DND-41 (cell line): ENCODE measurements at regions not wholly inside any gene's neighbourhood (a gene's known extent, or its start where the extent isn't known, plus 50 kb on each side); places are given as distances from the start of the nearest gene placed in this dataset.

Source experiments
- ATAC-seq: fragments of 200-7000 bp; cut with Tn5 transposase; 3 replicates; pipeline ENCODE4 v1.9.1; 2021; ENCODE audit warnings: low read depth; ENCODE audit not compliant: insufficient read depth
- DNase-seq: peaks from one replicate; pipeline ENCODE4 v3.0.0-alpha.2; 2020
- H2AFZ ChIP-seq: 2 replicates; pipeline ENCODE4 v1.6.0; 2012; ENCODE audit warnings: low read depth, low read length
- H3K27ac ChIP-seq: 2 replicates; pipeline ENCODE4 v1.5.1; 2012; ENCODE audit warnings: low read length, inconsistent platforms
- H3K27me3 ChIP-seq: fragments of 200-600 bp; sonication (generic); 2 replicates; pipeline ENCODE4 v1.6.0; 2012; ENCODE audit warnings: low read length, mild to moderate bottlenecking, inconsistent platforms; ENCODE audit not compliant: insufficient read depth, poor library complexity
- H3K36me3 ChIP-seq: 2 replicates; pipeline ENCODE4 v1.5.1; 2012; ENCODE audit warnings: low read length, inconsistent platforms; ENCODE audit not compliant: insufficient read depth
- H3K4me1 ChIP-seq: 2 replicates; pipeline ENCODE4 v1.5.1; 2012; ENCODE audit warnings: mild to moderate bottlenecking, low read length; ENCODE audit not compliant: insufficient read depth
- H3K4me2 ChIP-seq: 2 replicates; pipeline ENCODE4 v1.6.0; 2012; ENCODE audit warnings: mild to moderate bottlenecking, moderate library complexity, low read length, inconsistent platforms; ENCODE audit not compliant: insufficient read depth
- H3K4me3 ChIP-seq, 2 experiments: fragments of 200-600 bp in 1 of 2; shearing (Covaris generic) in 1 of 2; 2 replicates each; pipeline ENCODE4 v1.5.1; 2012 to 2016; ENCODE audit warnings: inconsistent platforms in 2 of 2, low read length in 2 of 2, mild to moderate bottlenecking in 2 of 2, low read depth in 1 of 2, moderate library complexity in 1 of 2
- H3K79me2 ChIP-seq: 2 replicates; pipeline ENCODE4 v1.6.0; 2012; ENCODE audit warnings: low read length, inconsistent platforms; ENCODE audit not compliant: insufficient read depth
- H3K9ac ChIP-seq: 2 replicates; pipeline ENCODE4 v1.6.0; 2012; ENCODE audit warnings: low read depth, mild to moderate bottlenecking, inconsistent platforms, low read length, moderate library complexity
- H3K9me3 ChIP-seq: 2 replicates; pipeline ENCODE4 v1.5.1; 2012; ENCODE audit warnings: low read length, moderate library complexity, mild to moderate bottlenecking, inconsistent platforms; ENCODE audit not compliant: insufficient read depth, severe bottlenecking
- H4K20me1 ChIP-seq: 2 replicates; pipeline ENCODE4 v1.6.0; 2012; ENCODE audit warnings: low read length; ENCODE audit not compliant: insufficient read depth
- EZH2 ChIP-seq: IDR thresholded peaks from 3 replicates; pipeline ENCODE4 v1.6.1; 2012; ENCODE audit warnings: borderline replicate concordance, low read depth, mild to moderate bottlenecking, moderate library complexity, low read length, inconsistent platforms; ENCODE audit not compliant: severe bottlenecking
- TF ChIP-seq, protein P1 (sequence below): IDR thresholded peaks from 2 replicates; pipeline ENCODE4 v1.5.1; 2012; ENCODE audit warnings: borderline replicate concordance, low read length, moderate library complexity, mild to moderate bottlenecking; ENCODE audit not compliant: poor library complexity, severe bottlenecking; ENCODE audit errors: extremely low read depth

DNA sequence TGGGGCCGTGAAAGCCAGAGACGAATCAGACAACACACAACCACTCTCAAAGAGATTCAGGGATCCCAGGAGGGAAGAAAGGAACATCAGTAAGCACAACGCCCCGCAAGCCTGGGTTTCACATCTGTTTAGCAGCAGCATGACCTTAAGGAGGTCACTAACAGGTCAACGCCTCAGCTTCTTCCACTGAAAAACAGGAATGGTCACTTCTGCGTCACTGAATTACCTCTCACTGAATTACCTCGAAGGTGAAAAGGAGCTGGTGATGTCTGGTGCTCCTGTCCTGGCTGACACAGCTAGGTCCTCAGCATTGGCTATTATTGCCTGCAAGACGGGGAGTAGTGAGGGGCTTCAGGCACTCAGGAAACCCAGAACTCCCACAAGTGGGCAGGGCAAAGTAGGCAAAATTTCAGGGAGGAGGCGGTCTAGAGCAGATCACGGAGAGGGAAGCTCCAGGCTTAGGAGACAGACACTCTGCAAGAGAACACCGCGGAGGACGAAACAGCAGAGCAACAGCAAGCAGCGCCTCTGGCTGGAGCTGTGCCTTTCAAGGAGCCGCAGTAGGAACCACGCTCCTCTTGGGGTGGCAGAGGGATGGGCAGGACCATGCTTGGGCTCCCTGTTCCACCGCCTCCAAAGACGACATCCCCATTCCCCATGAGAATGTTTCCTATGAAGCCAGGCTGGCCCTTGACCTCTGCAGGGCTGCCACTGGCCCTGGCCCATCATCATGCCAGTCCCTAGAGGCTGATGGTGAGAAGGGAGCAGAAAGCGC is 108.4 kb downstream of the SINHCAF start:
- Histone ChIP-seq H3K27ac (no peak overlapping the region), H3K79me2 (no peaks in the 10 kb centered on the region), H3K9me3 (no peaks in the 10 kb centered on the region), H3K27me3 (peaks cover 5% of the 10 kb centered on the region), H2AFZ (no peak overlapping the region), H3K9ac (no peak overlapping the region), H3K4me3 (no peak overlapping the region), H3K36me3 (no peaks in the 10 kb centered on the region), H3K4me1 (no peaks in the 10 kb centered on the region), H4K20me1 (no peaks in the 10 kb centered on the region), H3K4me2 (no peak overlapping the region)
- DNase-seq (no peak), ATAC-seq (no peak)
- no peak for TF ChIP-seq EZH2
- TF ChIP-seq, protein P1, sequence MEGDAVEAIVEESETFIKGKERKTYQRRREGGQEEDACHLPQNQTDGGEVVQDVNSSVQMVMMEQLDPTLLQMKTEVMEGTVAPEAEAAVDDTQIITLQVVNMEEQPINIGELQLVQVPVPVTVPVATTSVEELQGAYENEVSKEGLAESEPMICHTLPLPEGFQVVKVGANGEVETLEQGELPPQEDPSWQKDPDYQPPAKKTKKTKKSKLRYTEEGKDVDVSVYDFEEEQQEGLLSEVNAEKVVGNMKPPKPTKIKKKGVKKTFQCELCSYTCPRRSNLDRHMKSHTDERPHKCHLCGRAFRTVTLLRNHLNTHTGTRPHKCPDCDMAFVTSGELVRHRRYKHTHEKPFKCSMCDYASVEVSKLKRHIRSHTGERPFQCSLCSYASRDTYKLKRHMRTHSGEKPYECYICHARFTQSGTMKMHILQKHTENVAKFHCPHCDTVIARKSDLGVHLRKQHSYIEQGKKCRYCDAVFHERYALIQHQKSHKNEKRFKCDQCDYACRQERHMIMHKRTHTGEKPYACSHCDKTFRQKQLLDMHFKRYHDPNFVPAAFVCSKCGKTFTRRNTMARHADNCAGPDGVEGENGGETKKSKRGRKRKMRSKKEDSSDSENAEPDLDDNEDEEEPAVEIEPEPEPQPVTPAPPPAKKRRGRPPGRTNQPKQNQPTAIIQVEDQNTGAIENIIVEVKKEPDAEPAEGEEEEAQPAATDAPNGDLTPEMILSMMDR: no peak

DNA sequence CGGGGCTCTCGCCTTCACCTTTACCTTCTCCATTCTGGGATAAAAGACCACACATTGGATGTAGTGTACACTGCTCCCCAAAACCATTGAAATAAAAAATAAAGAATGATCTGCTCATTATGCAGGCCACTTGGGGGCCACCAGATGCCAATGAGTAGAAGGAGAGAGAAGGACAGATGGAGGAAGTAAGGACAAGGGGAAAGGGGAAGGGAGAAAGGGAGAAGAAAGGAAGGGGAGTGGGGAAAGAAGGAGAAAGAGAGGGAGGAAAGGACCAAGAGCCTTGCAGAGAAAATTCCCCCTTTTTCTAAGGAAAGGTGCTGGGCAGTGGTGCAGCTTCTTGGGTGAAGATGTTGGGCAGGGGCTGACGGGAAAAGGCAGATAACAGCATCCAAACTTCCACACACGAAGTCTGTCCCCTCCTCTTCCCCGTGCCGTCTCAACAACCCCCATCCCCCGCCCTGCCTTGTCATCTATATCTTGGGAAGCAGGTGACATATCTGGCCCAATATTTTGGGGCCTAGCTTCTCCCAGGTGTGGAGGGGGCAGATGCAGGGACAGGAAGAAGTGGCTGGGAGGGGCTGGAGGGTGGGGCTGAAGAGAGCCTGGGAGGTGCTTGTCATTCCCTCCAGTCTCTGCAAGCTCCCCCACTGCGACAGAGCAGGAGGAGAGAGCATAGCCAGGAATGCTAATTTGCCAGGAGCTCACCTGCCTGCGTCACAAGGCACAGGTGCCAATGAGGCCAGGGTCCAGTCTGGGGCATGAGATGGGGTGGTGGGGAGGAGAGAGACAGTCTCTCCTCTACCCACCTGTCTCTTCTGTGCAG is 107.5 kb downstream of the SINHCAF start:
- no peak overlapping the region for H3K4me2 ChIP-seq
- H2AFZ ChIP-seq: no peak overlapping the region
- H3K4me1 ChIP-seq: no peaks in the 10 kb centered on the region
- no peaks in the 10 kb centered on the region for H4K20me1 ChIP-seq
- H3K79me2 ChIP-seq: no peaks in the 10 kb centered on the region
- ATAC-seq (no peak), DNase-seq (no peak)
- H3K9ac ChIP-seq: no peak overlapping the region
- no peaks in the 10 kb centered on the region for H3K9me3 ChIP-seq
- H3K36me3 ChIP-seq: no peaks in the 10 kb centered on the region
- no peak overlapping the region for H3K27ac ChIP-seq
- TF ChIP-seq, protein P1: no peak
- no peak for TF ChIP-seq EZH2
- peaks cover 5% of the 10 kb centered on the region for H3K27me3 ChIP-seq
- no peak overlapping the region for H3K4me3 ChIP-seq

DNA sequence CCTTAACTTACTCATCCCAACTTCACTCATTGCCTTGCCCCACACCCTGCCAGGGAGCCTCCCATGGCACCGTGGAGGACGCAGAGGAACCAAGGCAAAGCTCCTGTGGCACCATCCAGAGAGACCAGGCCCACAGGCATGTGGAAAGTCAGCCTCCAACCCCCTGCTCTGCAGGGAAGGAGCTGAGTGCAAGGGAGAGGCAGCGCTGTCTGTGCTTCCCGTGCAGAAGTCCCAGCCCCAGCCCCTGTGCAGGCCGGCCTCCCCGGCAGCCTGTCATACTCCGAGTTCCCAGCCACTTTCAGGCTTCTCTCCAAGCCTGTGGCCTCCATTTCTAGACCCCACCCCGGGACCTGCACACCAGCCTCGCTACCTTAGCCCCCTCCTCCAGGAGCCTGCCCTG is 106.4 kb downstream of the SINHCAF start:
- ATAC-seq: no peak
- Histone ChIP-seq H3K27ac (no peak overlapping the region), H3K9me3 (no peaks in the 10 kb centered on the region), H3K4me1 (no peaks in the 10 kb centered on the region), H3K4me3 (no peak overlapping the region), H3K36me3 (no peaks in the 10 kb centered on the region), H3K4me2 (no peak overlapping the region), H2AFZ (no peak overlapping the region), H3K27me3 (peaks cover 5% of the 10 kb centered on the region), H3K79me2 (no peaks in the 10 kb centered on the region), H3K9ac (no peak overlapping the region), H4K20me1 (no peaks in the 10 kb centered on the region)
- DNase-seq: no peak
- TF ChIP-seq EZH2: no peak
- TF ChIP-seq, protein P1: no peak
